Activated CD4-positive, CD25-positive, alpha-beta regulatory T cell treated with anti-CD3 and anti-CD28 coated beads, Interleukin-2, amount 50 U/mL, for 72 hours (primary cell): ENCODE measurements at regions not wholly inside any gene's neighbourhood (a gene's known extent, or its start where the extent isn't known, plus 50 kb on each side); places are given as distances from the start of the nearest gene placed in this dataset.

Experiments
- DNase-seq: peaks from one replicate; pipeline ENCODE4 v3.0.0; 2021

GRCh38 chr19:34120846-34121639 is 51.3 kb upstream of the LSM14A start:
- DNase-seq = peak; percentile 36
